ENCODE measurements at regions not wholly inside any gene's neighbourhood (a gene's known extent, or its start where the extent isn't known, plus 50 kb on each side); places are given as distances from the start of the nearest gene placed in this dataset.

DNA sequence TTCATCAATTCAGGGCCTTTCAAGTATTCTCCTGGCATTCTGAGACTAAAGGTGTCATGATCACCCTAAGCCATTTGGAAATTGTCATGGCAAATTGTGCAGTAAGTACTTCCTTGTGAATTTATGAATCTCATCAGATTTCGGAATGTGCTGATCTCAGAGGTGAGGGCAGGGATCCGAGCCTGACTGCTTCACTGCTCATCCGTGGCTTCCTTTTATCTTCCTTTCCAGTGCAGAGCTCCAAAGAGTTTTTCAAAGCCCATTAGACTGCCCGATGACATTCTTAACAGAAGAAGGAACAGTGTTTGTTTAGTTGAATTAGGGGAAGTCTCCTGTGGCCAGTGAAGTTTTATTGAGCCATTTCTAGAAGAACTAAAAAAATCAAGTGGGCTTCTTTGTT is 182.8 kb upstream of the GDNF start:
- Mint-ChIP-seq H3K36me3 (ENCODE audit: low read depth) (no peaks in the 10 kb centered on the region), H3K4me1 (no peaks in the 10 kb centered on the region), H3K4me3 (no peak overlapping the region), H3K9me3 (no peaks in the 10 kb centered on the region), H3K27ac (ENCODE audit: unreplicated experiment) (no peak overlapping the region), H3K27me3 (ENCODE audit: low read depth) (no peaks in the 10 kb centered on the region)
- TF ChIP-seq, protein P1, sequence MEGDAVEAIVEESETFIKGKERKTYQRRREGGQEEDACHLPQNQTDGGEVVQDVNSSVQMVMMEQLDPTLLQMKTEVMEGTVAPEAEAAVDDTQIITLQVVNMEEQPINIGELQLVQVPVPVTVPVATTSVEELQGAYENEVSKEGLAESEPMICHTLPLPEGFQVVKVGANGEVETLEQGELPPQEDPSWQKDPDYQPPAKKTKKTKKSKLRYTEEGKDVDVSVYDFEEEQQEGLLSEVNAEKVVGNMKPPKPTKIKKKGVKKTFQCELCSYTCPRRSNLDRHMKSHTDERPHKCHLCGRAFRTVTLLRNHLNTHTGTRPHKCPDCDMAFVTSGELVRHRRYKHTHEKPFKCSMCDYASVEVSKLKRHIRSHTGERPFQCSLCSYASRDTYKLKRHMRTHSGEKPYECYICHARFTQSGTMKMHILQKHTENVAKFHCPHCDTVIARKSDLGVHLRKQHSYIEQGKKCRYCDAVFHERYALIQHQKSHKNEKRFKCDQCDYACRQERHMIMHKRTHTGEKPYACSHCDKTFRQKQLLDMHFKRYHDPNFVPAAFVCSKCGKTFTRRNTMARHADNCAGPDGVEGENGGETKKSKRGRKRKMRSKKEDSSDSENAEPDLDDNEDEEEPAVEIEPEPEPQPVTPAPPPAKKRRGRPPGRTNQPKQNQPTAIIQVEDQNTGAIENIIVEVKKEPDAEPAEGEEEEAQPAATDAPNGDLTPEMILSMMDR (conservative IDR thresholded peaks at IDR 0.05) = no peak
- no peak for DNase-seq (ENCODE audit: low read depth, low spot score)

DNA sequence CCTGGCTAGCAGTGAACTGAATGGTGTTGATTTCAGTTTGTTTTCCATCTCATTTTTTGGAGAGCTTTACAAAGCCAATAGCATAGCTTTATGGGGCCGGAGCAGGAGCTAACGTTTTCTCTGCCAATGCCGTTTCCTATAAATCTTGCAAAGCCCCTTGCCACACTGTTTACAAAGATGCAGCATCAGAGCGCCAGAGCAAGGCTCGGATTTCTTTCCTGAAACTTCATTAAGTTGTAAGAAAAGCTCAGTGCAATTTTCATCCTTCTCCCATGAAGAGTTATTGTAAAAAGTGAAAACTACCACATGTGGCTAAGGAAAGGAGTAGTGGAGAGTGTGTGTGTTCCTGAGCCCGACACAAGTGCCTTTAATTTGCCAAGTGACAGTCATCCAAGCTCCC is 178.2 kb upstream of the GDNF start:
- peaks cover 7% of the 10 kb centered on the region for H3K27me3 Mint-ChIP-seq (ENCODE audit: low read depth)
- TF ChIP-seq, protein P1 (conservative IDR thresholded peaks at IDR 0.05) = no peak
- no peak for DNase-seq (ENCODE audit: low read depth, low spot score)
- no peak overlapping the region for H3K27ac Mint-ChIP-seq (ENCODE audit: unreplicated experiment)
- no peak overlapping the region for H3K4me3 Mint-ChIP-seq
- no peaks in the 10 kb centered on the region for H3K4me1 Mint-ChIP-seq
- H3K9me3 Mint-ChIP-seq = no peaks in the 10 kb centered on the region
- H3K36me3 Mint-ChIP-seq (ENCODE audit: low read depth) = no peaks in the 10 kb centered on the region

DNA sequence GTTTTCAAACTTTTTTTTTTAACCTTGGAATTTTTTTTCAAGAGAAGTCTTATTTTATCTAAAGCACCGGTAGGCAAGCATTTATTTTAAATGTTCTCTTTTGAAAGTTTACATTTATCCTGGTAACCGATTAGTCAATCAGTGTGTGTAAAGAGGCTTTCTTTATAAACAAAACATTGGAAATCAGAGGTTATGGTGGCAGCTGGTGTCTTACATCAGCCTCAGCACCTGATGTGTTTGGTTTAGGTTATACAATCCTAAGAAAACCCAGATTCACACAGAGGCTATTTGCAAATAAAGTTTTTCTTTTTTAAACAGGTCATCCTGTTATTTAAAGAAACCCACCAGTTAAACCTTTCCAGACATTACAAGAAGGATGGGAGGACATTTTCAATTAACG is 173.3 kb upstream of the GDNF start:
- H3K4me1 Mint-ChIP-seq = no peaks in the 10 kb centered on the region
- no peak overlapping the region for H3K27ac Mint-ChIP-seq (ENCODE audit: unreplicated experiment)
- H3K9me3 Mint-ChIP-seq = no peaks in the 10 kb centered on the region
- H3K27me3 Mint-ChIP-seq (ENCODE audit: low read depth) = peaks cover 7% of the 10 kb centered on the region
- no peaks in the 10 kb centered on the region for H3K36me3 Mint-ChIP-seq (ENCODE audit: low read depth)
- TF ChIP-seq, protein P1 (conservative IDR thresholded peaks at IDR 0.05) = no peak
- no peak overlapping the region for H3K4me3 Mint-ChIP-seq
- no peak for DNase-seq (ENCODE audit: low read depth, low spot score)

DNA sequence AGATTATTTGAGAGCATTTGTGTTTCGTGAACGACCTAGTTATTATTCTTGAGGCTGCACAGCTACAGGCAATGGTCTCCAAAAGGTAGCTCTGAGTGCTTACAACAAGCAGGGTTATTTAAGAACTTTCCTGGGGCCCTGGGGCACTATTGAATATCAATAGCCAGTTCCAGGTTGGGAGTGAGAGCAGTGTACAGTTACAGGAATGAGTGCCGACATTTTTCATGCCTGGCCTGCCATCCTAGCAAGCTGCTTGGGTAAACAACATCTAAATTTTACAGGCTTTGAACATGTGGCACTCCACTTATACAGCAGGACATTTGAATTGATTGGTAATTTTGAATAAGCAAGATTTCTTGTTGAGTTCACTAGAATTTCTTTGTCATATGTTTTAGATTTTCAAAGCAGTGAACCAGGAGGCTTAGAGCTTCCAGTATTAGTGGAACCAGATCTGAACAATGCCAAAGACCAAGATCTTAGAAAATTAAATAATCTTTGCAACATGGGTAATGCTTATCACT is 171.9 kb upstream of the GDNF start:
- Mint-ChIP-seq H3K4me1 (no peaks in the 10 kb centered on the region), H3K27me3 (ENCODE audit: low read depth) (peaks cover 7% of the 10 kb centered on the region), H3K27ac (ENCODE audit: unreplicated experiment) (no peak overlapping the region), H3K4me3 (no peak overlapping the region), H3K36me3 (ENCODE audit: low read depth) (no peaks in the 10 kb centered on the region), H3K9me3 (peaks cover 2% of the 10 kb centered on the region)
- no peak for DNase-seq (ENCODE audit: low read depth, low spot score)
- TF ChIP-seq, protein P1 (conservative IDR thresholded peaks at IDR 0.05) = no peak

DNA sequence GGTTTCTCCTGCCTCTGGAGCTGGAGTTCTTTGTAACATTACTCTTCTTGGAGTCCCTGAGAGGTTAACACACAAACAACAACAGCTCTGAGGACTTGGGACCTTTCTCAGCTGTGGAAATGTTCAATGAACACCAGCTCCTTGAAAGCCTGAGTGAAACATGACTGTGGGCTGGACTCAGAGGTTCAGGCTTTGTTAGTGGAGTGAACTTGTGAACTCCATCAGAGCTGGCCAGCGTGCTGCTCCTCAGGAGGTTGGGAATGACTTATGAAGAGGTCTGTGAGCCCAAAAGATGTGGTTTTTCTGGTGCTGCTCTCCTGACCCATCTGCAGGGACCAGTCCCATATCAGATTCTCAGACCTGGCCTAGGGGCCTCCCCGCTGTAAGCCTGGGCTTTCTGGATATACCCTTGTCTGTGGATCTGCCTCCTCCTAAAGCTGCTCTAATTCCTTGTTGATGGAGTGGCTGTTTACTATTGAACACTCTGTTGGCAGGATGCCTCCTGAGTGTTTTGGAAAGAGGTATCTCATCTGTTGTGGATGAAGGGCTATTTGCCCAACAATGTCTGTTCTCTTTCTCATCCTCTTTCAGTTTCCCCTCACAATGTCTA is 170.0 kb upstream of the GDNF start:
- Mint-ChIP-seq H3K27me3 (ENCODE audit: low read depth) (peaks cover 6% of the 10 kb centered on the region), H3K36me3 (ENCODE audit: low read depth) (no peaks in the 10 kb centered on the region), H3K4me1 (no peaks in the 10 kb centered on the region), H3K4me3 (no peak overlapping the region), H3K27ac (ENCODE audit: unreplicated experiment) (no peak overlapping the region), H3K9me3 (peaks cover 2% of the 10 kb centered on the region)
- TF ChIP-seq, protein P1 (conservative IDR thresholded peaks at IDR 0.05) = no peak
- no peak for DNase-seq (ENCODE audit: low read depth, low spot score)
